Colonic mucosa (tissue), 4 donors: ENCODE measurements at regions not wholly inside any gene's neighbourhood (a gene's known extent, or its start where the extent isn't known, plus 50 kb on each side); places are given as distances from the start of the nearest gene placed in this dataset.

Experiments
- DNase-seq: peaks from one replicate; pipeline ENCODE4 v3.0.0-alpha.2; 2020
- H3K27ac ChIP-seq: fragments of 200-600 bp; one replicate; pipeline ENCODE4 v1.8.0; 2021
- H3K27me3 ChIP-seq: fragments of 200-600 bp; one replicate; pipeline ENCODE4 v1.8.0; 2021
- H3K36me3 ChIP-seq: fragments of 200-600 bp; one replicate; pipeline ENCODE4 v1.8.0; 2021
- H3K4me1 ChIP-seq: fragments of 200-600 bp; one replicate; pipeline ENCODE4 v1.8.0; 2021; ENCODE audit warnings: mild to moderate bottlenecking
- H3K4me3 ChIP-seq: fragments of 200-600 bp; one replicate; pipeline ENCODE4 v1.8.0; 2021
- H3K9ac ChIP-seq, 2 donors: one replicate each; pipeline ENCODE4 v1.7.0; 2013; ENCODE audit warnings: control low read depth in 2 of 2, low read depth in 2 of 2, low read length in 2 of 2
- H3K9me3 ChIP-seq: fragments of 200-600 bp; one replicate; pipeline ENCODE4 v1.8.0; 2021
- CTCF ChIP-seq: fragments of 200-600 bp; IDR thresholded peaks from one replicate; pipeline ENCODE4 v1.8.0; 2022; ENCODE audit warnings: antibody characterized with exemption, mild to moderate bottlenecking
- intact Hi-C: fragments of 100-400 bp; cut with DNase I; formaldehyde crosslinking; loops from one replicate; pipeline ENCODE4 v1.14.1; 2022
- donor health status: healthy.
- donor health status: DM: no; HTN: no; CAD: no.
- donor health status: DM: no; HTN: no; CAD: no.

- Histone ChIP-seq H3K36me3 (no peaks in the 10 kb centered on the region), H3K27ac (no peak overlapping the region), H3K9me3 (no peaks in the 10 kb centered on the region), H3K4me1 (no peaks in the 10 kb centered on the region), H3K9ac (no peak overlapping the region), H3K27me3 (no peaks in the 10 kb centered on the region), H3K4me3 (no peak overlapping the region)
- intact Hi-C loops: no loop called here
- no peak for TF ChIP-seq CTCF
- DNase-seq: no peak
These were observed 50.9 kb upstream of the UBASH3B start for GRCh38 chr11:122604621-122605020.

GRCh38 chr11:122601141-122602125, 54.1 kb upstream of the UBASH3B start:
- intact Hi-C loops: no loop called here
- DNase-seq: no peak
- Histone ChIP-seq H3K36me3 (no peaks in the 10 kb centered on the region), H3K4me1 (no peaks in the 10 kb centered on the region), H3K27me3 (no peaks in the 10 kb centered on the region), H3K27ac (no peak overlapping the region), H3K4me3 (no peak overlapping the region), H3K9ac (no peak overlapping the region), H3K9me3 (no peaks in the 10 kb centered on the region)
- TF ChIP-seq CTCF: no peak

- no peak for TF ChIP-seq CTCF
- Histone ChIP-seq H3K9ac (no peak overlapping the region), H3K36me3 (no peaks in the 10 kb centered on the region), H3K27me3 (no peaks in the 10 kb centered on the region), H3K4me1 (no peaks in the 10 kb centered on the region), H3K4me3 (no peak overlapping the region), H3K27ac (no peak overlapping the region), H3K9me3 (no peaks in the 10 kb centered on the region)
- no peak for DNase-seq
- intact Hi-C loops: no loop called here
These were observed 55.2 kb upstream of the UBASH3B start for GRCh38 chr11:122600290-122600689.

GRCh38 chr11:122599434-122599833, 56.1 kb upstream of the UBASH3B start:
- Histone ChIP-seq H3K4me3 (no peak overlapping the region), H3K9me3 (no peaks in the 10 kb centered on the region), H3K27me3 (no peaks in the 10 kb centered on the region), H3K27ac (no peak overlapping the region), H3K36me3 (no peaks in the 10 kb centered on the region), H3K4me1 (no peaks in the 10 kb centered on the region), H3K9ac (no peak overlapping the region)
- no peak for TF ChIP-seq CTCF
- DNase-seq: no peak
- intact Hi-C loops: no loop called here

- TF ChIP-seq CTCF: no peak
These were observed 56.6 kb upstream of the UBASH3B start for GRCh38 chr11:122598971-122599370.

More at GRCh38 chr11:122598971-122599370, 56.6 kb upstream of the UBASH3B start:
- DNase-seq: no peak
- no peak overlapping the region for H3K9ac ChIP-seq
- no peaks in the 10 kb centered on the region for H3K4me1 ChIP-seq
- no peaks in the 10 kb centered on the region for H3K27me3 ChIP-seq
- H3K27ac ChIP-seq: no peak overlapping the region
- intact Hi-C loops: no loop called here
- H3K9me3 ChIP-seq: no peaks in the 10 kb centered on the region
- no peaks in the 10 kb centered on the region for H3K36me3 ChIP-seq
- H3K4me3 ChIP-seq: no peak overlapping the region
